Endothelial cell of umbilical vein (primary cell): ENCODE measurements at regions not wholly inside any gene's neighbourhood (a gene's known extent, or its start where the extent isn't known, plus 50 kb on each side); places are given as distances from the start of the nearest gene placed in this dataset.
"Not testable (repeated sequence)": the region's sequence is repeated elsewhere in the genome, so short reads cannot be mapped to it uniquely, and the experiment has no call there.

Experiments
- BruUV-seq: library from RNA; stranded (reverse); fragments of 400-500 nt; replicated peaks from 2 replicates; lab custom pipeline; 2021; lab: Mats Ljungman, UMichigan
- CTCF ChIA-PET: fragments of 300-600, 350-600 bp; sonication (Branson Sonifier 250); formaldehyde crosslinking; loops from one replicate; lab custom pipeline; 2021; ENCODE audit warnings: antibody characterized with exemption, inconsistent platforms; lab: Charles Lee
- POLR2A ChIA-PET: fragments of 300-600, 350-600 bp; sonication (Branson Sonifier 250); formaldehyde crosslinking; loops from one replicate; lab custom pipeline; 2021; ENCODE audit warnings: antibody characterized with exemption, inconsistent platforms; lab: Charles Lee
- DNase-seq: peaks from one replicate; pipeline ENCODE4 v3.0.0-alpha.2; 2011; ENCODE audit warnings: low read depth, low spot score
- FAIRE-seq: peaks from 2 replicates; lab custom pipeline; 2011; peaks lifted over from hg19 to GRCh38; lab: Jason Lieb, UNC
- H2AFZ ChIP-seq: 2 replicates; pipeline ENCODE4 v1.6.0; 2012; ENCODE audit warnings: low read depth, low read length, control low read depth, inconsistent platforms
- H3K27ac ChIP-seq: 2 replicates; pipeline ENCODE4 v1.5.1; 2011; ENCODE audit warnings: low read depth, mild to moderate bottlenecking, control low read depth, low read length, moderate library complexity; ENCODE audit not compliant: insufficient read depth
- H3K27me3 ChIP-seq, 2 experiments: 2 replicates each; pipeline versions ENCODE4 v1.6.0 to v1.6.1; 2011; ENCODE audit warnings: low read length in 2 of 2, mixed read lengths in 1 of 2; ENCODE audit not compliant: control insufficient read depth in 2 of 2, insufficient read depth in 2 of 2
- H3K36me3 ChIP-seq, 2 experiments: 2 replicates in 1 of 2; 3 replicates in 1 of 2; pipeline ENCODE4 v1.5.1; 2011; ENCODE audit warnings: low read length in 2 of 2, mild to moderate bottlenecking in 1 of 2, moderate library complexity in 1 of 2; ENCODE audit not compliant: control insufficient read depth in 2 of 2, insufficient read depth in 2 of 2; ENCODE audit errors: extremely low read depth in 1 of 2
- H3K4me1 ChIP-seq: 3 replicates; pipeline ENCODE4 v1.5.1; 2011; ENCODE audit warnings: mild to moderate bottlenecking, low read length; ENCODE audit not compliant: control insufficient read depth, insufficient read depth; ENCODE audit errors: extremely low read depth
- H3K4me2 ChIP-seq: 2 replicates; pipeline ENCODE4 v1.6.1; 2011; ENCODE audit warnings: low read length, control low read depth, mixed read lengths; ENCODE audit not compliant: insufficient read depth
- H3K4me3 ChIP-seq, 3 experiments: fragments of 200-600 bp in 1 of 3; sonication (generic), shearing (Covaris generic) in 1 of 3; replicated peaks in 1 of 3; 2 replicates each; pipeline ENCODE4 v1.5.1; 2011 to 2016; ENCODE audit warnings: control low read depth in 3 of 3, low read length in 3 of 3, mild to moderate bottlenecking in 2 of 3, inconsistent platforms in 1 of 3, low read depth in 1 of 3, moderate library complexity in 1 of 3; ENCODE audit not compliant: insufficient read depth in 1 of 3
- H3K79me2 ChIP-seq: 2 replicates; pipeline ENCODE4 v1.6.0; 2012; ENCODE audit warnings: low read length, inconsistent platforms; ENCODE audit not compliant: control insufficient read depth, insufficient read depth
- H3K9ac ChIP-seq: replicated peaks from 2 replicates; pipeline ENCODE3; 2011; ENCODE audit warnings: low read length, control low read depth; ENCODE audit not compliant: insufficient read depth; ENCODE audit errors: extremely low read depth
- H3K9me1 ChIP-seq: replicated peaks from 3 replicates; pipeline ENCODE4 v1.6.0; 2011; ENCODE audit warnings: mild to moderate bottlenecking, low read length; ENCODE audit not compliant: control insufficient read depth, insufficient read depth; ENCODE audit errors: extremely low read depth
- H3K9me3 ChIP-seq: replicated peaks from 2 replicates; pipeline ENCODE4 v1.5.1; 2012; ENCODE audit warnings: low read length, inconsistent platforms; ENCODE audit not compliant: control insufficient read depth, insufficient read depth
- H4K20me1 ChIP-seq: replicated peaks from 2 replicates; pipeline ENCODE3; 2011; ENCODE audit warnings: mild to moderate bottlenecking, low read length; ENCODE audit not compliant: control insufficient read depth, insufficient read depth; ENCODE audit errors: extremely low read depth
- EZH2 ChIP-seq: IDR thresholded peaks from 2 replicates; pipeline ENCODE4 v1.6.1; 2012; ENCODE audit warnings: borderline replicate concordance, low read depth, mild to moderate bottlenecking, moderate library complexity, low read length, inconsistent platforms; ENCODE audit not compliant: severe bottlenecking
- FOS ChIP-seq: IDR thresholded peaks from 2 replicates; pipeline ENCODE4 v1.6.1; 2011; ENCODE audit warnings: mild to moderate bottlenecking, low read length, moderate library complexity, borderline replicate concordance; ENCODE audit not compliant: insufficient read depth
- GATA2 ChIP-seq: IDR thresholded peaks from 2 replicates; pipeline ENCODE4 v1.7.0; 2011; ENCODE audit warnings: low read depth, mild to moderate bottlenecking, moderate library complexity, mixed read lengths, low read length; ENCODE audit not compliant: insufficient read length, insufficient read depth
- JUN ChIP-seq: IDR thresholded peaks from 2 replicates; pipeline ENCODE4 v1.6.1; 2011; ENCODE audit warnings: borderline replicate concordance, low read depth; ENCODE audit not compliant: insufficient read length, insufficient read depth
- MYC ChIP-seq: IDR thresholded peaks from one replicate; pipeline ENCODE4 v1.6.1; 2011; ENCODE audit warnings: mild to moderate bottlenecking, low read depth, low read length
- POLR2A ChIP-seq: IDR thresholded peaks from 2 replicates; pipeline ENCODE4 v1.6.1; 2012; ENCODE audit warnings: low read depth, mild to moderate bottlenecking, control low read depth, low read length
- POLR2AphosphoS5 ChIP-seq: IDR thresholded peaks from 2 replicates; pipeline ENCODE4 v1.6.1; 2012; ENCODE audit warnings: low read depth, mild to moderate bottlenecking, control low read depth, low read length, moderate library complexity; ENCODE audit not compliant: insufficient read depth
- dilution Hi-C: fragments of 300-500 bp; cut with MboI; formaldehyde crosslinking; loops from one replicate; pipeline ENCODE4 v1.15.0; 2019; ENCODE audit warnings: low sequenced_read_pairs; ENCODE audit not compliant: extremely low pct_ligation_motif_present
- intact Hi-C: fragments of 100-400 bp; cut with micrococcal nuclease; formaldehyde crosslinking; loops from one replicate; pipeline ENCODE4 v1.10.0; 2022
- TF ChIP-seq, protein P1 (sequence below): IDR thresholded peaks from 2 replicates; pipeline ENCODE4 v1.6.1; 2011; ENCODE audit not compliant: insufficient read depth, insufficient read length
- TF ChIP-seq, protein P2 (sequence below), 2 donors: IDR thresholded peaks; 1 replicate in 1 of 2; 2 replicates in 1 of 2; pipeline ENCODE4 v1.5.1; 2011; ENCODE audit warnings: low read length in 2 of 2, mild to moderate bottlenecking in 2 of 2, moderate library complexity in 2 of 2, control low read depth in 1 of 2, inconsistent platforms in 1 of 2, low read depth in 1 of 2; ENCODE audit not compliant: insufficient read depth in 1 of 2; ENCODE audit errors: extremely low read depth in 1 of 2

DNA sequence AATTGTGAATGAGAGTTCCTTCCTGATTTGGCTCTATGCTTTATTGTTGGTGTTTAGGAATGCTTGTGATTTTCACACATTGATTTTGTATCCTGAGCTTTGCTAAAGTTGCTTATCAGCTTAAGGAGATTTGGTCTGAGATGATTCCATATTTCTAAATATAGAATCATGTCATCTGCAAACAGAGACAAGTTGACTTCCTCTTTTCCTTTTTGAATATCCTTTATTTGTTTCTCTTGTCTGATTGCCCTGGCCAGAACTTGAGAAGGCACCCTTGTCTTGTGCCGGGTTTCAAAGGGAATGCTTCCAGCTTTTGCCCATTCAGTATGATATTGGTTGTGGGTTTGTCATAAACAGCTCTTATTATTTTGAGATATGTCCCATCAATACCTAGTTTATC is 260.6 kb downstream of the TDRD3 start:
- BruUV-seq, H3K9me1 ChIP-seq, POLR2A ChIA-PET, dilution Hi-C loops, CTCF ChIA-PET, H3K9me3 ChIP-seq, FAIRE-seq, H3K4me1 ChIP-seq, H3K9ac ChIP-seq, H3K4me2 ChIP-seq, H3K27ac ChIP-seq, H4K20me1 ChIP-seq, H3K27me3 ChIP-seq, H2AFZ ChIP-seq, H3K79me2 ChIP-seq, DNase-seq, H3K4me3 ChIP-seq, H3K36me3 ChIP-seq: not testable (repeated sequence)
- intact Hi-C loops = loop anchor here (10.0 kb wide), 1 partner anchor 1297 kb away; no protein-coding TSS in a partner anchor

GRCh38 chr13:60655256-60655655 is 258.2 kb downstream of the TDRD3 start:
- H3K9me3 ChIP-seq = no peaks in the 10 kb centered on the region
- no peak for FAIRE-seq
- H3K36me3 ChIP-seq = no peaks in the 10 kb centered on the region
- no peak overlapping the region for H3K4me2 ChIP-seq
- DNase-seq = no peak
- H3K4me1 ChIP-seq = no peaks in the 10 kb centered on the region
- peaks cover 0 to 3% of the 10 kb centered on the region in 2 experiments for H3K27me3 ChIP-seq
- H3K9me1 ChIP-seq = no peaks in the 10 kb centered on the region
- BruUV-seq = no TSS peak
- H3K27ac ChIP-seq = no peak overlapping the region
- no peak for TF ChIP-seq EZH2
- TF ChIP-seq FOS = no peak
- no peak for TF ChIP-seq MYC
- TF ChIP-seq, protein P1, sequence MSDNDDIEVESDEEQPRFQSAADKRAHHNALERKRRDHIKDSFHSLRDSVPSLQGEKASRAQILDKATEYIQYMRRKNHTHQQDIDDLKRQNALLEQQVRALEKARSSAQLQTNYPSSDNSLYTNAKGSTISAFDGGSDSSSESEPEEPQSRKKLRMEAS = no peak
- no peak for TF ChIP-seq POLR2A
- TF ChIP-seq GATA2 = no peak
- TF ChIP-seq POLR2AphosphoS5 = no peak
- TF ChIP-seq JUN = no peak
- TF ChIP-seq, protein P2, sequence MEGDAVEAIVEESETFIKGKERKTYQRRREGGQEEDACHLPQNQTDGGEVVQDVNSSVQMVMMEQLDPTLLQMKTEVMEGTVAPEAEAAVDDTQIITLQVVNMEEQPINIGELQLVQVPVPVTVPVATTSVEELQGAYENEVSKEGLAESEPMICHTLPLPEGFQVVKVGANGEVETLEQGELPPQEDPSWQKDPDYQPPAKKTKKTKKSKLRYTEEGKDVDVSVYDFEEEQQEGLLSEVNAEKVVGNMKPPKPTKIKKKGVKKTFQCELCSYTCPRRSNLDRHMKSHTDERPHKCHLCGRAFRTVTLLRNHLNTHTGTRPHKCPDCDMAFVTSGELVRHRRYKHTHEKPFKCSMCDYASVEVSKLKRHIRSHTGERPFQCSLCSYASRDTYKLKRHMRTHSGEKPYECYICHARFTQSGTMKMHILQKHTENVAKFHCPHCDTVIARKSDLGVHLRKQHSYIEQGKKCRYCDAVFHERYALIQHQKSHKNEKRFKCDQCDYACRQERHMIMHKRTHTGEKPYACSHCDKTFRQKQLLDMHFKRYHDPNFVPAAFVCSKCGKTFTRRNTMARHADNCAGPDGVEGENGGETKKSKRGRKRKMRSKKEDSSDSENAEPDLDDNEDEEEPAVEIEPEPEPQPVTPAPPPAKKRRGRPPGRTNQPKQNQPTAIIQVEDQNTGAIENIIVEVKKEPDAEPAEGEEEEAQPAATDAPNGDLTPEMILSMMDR (IDR thresholded peaks at IDR 0.05; ENCODE audit: extremely low read depth in 1 of 2, insufficient read depth in 1 of 2, low read depth in 1 of 2, low read length in 2 of 2) = no peak
- dilution Hi-C loops = no loop called here
- intact Hi-C loops = loop anchor here (10.0 kb wide), 1 partner anchor 1300 kb away; no protein-coding TSS in a partner anchor
- no peak overlapping the region for H2AFZ ChIP-seq
- no peaks in the 10 kb centered on the region for H4K20me1 ChIP-seq
- H3K9ac ChIP-seq = no peak overlapping the region
- no peaks in the 10 kb centered on the region for H3K79me2 ChIP-seq
- H3K4me3 ChIP-seq = no peak overlapping the region
- CTCF ChIA-PET = no interaction called here
- POLR2A ChIA-PET = no interaction called here
